GM21529 (cell line): ENCODE measurements at regions not wholly inside any gene's neighbourhood (a gene's known extent, or its start where the extent isn't known, plus 50 kb on each side); places are given as distances from the start of the nearest gene placed in this dataset.
A peak's percentile ranks its signal among the peaks of the same experiment; 100 is the strongest.
"Not testable (repeated sequence)": the region's sequence is repeated elsewhere in the genome, so short reads cannot be mapped to it uniquely, and the experiment has no call there.

Source experiments
- ATAC-seq: cut with Tn5 transposase; IDR thresholded peaks from one replicate; pipeline ENCODE4 v1.9.1; 2021; ENCODE audit not compliant: unreplicated experiment

DNA sequence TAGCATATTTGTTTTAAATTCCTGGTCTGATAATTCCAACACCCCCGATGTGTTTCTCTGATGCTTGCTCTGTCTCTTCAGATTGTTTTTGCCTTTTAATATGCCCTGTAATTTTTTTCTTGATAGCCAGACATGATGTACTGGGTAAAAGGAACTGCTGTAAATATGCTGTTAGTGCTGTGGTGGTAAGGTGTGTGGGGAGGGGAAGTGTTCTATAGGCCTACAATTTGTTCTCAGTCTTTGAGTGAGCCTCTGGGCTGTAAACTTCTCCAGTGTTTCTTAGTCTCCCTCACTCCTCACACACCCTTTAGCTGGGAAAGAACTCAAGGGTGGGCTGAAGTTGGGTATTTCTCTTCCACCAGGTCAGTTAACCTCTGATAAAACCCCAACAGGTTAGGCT lies 147.0 kb upstream of the OR4E1 start:
- no peak for ATAC-seq

DNA sequence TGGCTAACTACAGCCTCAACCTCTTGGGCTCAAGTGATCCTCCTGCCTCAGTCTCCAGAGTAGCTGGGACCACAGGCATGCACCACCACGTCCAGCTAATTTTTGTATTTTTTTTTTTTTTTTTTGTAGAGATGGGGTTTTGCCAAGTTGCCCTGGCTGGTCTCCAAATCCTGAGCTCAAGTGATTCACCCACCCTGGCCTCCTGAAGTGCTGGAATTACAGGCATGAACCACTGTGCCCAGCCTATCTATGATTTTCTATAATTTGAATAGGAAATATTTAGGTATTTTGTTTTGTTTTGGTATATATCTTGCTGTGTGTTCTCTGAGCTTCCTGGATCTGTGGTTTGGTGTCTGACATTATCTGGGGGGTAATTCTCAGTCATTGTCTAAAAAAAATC lies 146.3 kb upstream of the OR4E1 start:
- ATAC-seq, result not testable (repeated sequence)

DNA sequence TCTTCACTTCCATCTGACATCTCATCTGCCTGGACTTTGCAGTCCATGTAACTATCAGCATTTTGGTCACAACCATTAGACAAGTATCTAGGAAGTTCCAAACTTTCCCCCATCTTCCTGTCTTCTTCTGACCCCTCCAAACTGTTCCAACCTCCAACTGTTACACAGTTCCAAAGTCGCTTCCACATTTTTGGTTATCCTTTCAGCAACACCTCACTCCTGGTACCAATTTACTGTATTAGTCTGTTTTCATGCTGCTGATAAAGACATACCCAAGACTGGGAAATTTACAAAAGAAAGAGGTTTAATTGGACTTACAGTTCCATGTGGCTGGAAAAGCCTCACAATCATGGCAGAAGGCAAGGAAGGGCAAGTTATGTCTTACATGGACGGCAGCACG lies 143.4 kb upstream of the OR4E1 start:
- ATAC-seq, result not testable (repeated sequence)

DNA sequence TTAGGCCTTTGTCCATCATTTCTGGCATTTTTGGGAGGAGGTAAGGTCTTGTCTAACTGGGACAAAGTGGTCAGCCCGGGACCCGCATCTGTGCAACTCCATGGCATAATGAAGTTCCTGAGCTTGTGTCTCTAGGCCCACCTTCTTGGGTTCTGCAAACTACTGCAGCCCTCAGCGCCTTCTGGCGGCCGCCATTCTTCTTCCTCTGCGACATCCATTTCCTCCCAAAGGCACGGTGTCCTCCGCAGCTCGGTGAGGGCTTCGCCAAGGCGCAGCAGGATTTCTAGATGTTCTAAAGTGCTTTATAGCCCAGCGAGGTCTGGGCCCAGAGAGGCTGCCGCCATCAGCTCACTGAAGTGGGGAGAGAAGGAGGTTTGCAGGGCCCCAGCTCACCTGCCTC lies 134.4 kb upstream of the OR4E1 start:
- no peak for ATAC-seq

DNA sequence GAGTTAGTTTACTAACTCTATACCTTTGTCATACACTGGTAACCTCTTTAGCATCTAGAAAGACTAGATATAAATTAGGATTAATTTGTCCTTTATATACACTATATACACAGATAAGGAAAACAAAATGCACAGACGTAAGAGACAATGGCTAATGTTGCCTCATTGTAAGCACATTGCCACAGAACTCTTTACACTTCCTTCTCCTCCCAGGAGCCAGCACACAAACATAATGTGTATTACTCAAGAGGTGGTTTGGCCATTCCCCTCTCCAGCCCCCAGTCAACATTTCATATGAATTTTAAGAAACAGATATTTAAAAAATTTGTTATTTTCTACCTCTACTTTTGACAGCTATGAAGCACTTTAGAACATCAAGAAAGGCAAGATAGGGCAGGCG lies 131.4 kb upstream of the OR4E1 start:
- no peak for ATAC-seq

DNA sequence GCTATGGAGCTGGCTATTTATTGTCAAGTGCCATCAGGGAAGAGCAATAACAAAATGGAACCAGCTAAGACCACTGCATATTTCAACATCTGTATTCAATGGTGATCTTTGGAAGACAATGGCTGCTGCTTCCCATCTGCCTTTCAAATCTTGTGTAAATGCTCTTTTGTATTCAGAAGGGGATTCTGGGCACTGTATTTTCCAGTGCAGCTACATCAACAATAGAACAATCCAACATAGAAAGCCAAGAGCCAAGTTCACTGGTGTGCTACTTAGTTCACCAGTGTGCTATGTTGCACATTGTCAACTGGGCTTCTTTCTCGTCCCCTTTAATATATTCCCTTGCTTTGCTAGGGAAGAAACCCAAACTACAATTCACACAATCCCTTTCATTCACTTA lies 128.8 kb upstream of the OR4E1 start:
- ATAC-seq, result no peak

DNA sequence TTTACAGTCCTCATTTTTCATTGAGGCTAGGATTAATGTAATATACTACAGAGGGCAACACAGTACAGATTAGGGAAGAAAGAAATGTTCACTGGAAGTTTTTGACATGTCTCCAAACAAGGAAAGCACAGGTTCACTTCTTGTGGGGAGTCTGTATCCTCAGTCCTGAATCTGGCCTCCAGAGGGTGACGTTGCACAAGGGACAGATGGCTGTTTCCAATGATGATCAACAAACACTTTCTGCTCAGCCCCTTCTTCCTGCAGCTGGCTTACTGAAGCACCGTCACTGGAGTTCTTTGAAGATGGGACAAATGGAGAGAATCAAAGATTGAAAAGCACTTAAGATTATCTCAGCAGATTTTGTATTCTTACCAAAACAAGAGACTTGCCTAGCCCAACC lies 123.3 kb upstream of the OR4E1 start:
- no peak for ATAC-seq

DNA sequence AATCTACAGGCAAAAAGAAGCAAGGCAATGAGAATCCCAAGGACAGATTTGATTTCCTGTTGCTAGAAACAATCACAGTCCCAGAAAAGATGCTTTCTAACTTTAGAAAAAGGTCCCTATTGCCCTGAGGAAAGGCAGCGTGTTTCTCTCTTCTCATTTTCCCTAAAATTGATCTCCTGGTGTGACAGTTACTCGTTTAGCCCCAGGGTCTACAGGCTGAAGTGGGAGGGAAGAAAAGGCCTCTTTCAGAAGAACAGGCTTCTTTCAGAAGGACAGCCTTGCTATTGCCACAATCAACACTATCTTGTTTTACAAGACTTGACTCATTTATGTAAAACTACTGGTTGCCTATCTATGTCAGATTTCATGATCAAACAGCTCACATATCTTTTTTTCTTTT lies 121.8 kb upstream of the OR4E1 start:
- no peak for ATAC-seq

DNA sequence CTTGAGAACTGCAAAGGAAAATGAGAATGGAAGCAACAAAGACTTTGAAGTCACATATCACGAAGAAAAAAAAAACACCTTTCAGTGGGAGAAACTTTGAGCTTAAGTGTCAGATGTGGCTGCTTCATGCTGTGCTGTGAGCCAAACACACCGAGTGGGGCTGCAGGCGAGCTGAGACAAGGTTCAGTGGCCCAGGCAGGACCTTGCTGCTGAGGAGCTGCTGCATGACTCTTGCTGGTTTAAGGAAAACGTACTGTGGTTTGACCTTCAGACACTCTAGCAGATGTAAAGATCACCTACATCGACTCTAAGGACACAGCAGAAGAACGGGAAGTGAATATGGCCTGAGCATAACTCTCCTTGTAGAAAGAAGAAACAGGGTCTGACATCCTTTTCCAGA lies 118.1 kb upstream of the OR4E1 start:
- no peak for ATAC-seq

DNA sequence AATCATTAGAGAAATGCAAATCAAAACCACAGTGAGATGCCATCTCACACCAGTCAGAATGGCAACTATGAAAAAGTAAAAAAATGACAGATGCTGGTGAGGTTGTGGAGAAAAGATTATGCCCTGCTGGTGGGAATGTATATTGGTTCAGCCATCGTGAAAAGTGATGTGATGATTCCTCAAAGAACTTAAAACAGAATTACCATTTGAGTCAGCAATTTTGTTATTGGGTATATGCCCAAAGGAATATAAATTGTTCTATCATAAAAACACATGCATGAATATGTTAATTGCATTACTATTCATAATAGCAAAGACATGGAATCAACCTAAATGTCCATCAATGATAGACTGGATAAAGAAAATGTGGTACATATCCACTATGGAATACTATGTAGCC lies 115.1 kb upstream of the OR4E1 start:
- not testable (repeated sequence) for ATAC-seq

DNA sequence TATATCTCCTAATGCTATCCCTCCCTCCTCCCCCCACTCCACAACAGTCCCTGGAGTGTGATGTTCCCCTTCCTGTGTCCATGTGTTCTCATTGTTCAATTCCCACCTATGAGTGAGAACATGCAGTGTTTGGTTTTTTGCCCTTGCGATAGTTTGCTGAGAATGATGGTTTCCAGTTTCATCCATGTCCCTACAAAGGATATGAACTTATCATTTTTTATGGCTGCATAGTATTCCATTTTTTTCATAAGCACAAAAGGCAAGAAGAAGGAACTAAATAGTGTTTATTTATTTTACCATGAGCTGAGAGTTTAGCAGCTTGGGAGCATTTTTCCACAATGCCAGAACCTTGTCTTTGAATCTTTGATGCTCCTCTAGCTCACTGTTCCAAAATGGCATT lies 113.6 kb upstream of the OR4E1 start:
- ATAC-seq, result not testable (repeated sequence)

DNA sequence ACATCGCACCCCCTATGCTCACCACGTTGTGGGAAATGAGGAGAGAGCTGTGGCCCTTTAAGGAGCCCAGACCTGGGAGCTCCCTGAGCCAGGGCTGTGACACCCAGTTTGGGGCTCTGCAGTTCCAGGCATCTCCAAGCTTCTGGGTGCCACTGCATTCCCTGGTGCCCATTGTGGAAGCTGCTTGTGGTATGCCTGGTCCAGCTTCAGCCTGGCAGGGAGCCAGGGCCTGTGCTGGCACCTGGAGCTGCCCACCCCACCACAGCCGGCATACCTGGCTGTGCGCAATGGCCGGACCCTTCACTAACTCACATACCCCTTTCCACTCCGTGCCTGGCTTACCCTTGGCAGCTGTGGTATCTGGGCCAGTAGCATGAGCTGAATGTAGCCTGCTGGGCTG lies 107.9 kb upstream of the OR4E1 start:
- no peak for ATAC-seq

DNA sequence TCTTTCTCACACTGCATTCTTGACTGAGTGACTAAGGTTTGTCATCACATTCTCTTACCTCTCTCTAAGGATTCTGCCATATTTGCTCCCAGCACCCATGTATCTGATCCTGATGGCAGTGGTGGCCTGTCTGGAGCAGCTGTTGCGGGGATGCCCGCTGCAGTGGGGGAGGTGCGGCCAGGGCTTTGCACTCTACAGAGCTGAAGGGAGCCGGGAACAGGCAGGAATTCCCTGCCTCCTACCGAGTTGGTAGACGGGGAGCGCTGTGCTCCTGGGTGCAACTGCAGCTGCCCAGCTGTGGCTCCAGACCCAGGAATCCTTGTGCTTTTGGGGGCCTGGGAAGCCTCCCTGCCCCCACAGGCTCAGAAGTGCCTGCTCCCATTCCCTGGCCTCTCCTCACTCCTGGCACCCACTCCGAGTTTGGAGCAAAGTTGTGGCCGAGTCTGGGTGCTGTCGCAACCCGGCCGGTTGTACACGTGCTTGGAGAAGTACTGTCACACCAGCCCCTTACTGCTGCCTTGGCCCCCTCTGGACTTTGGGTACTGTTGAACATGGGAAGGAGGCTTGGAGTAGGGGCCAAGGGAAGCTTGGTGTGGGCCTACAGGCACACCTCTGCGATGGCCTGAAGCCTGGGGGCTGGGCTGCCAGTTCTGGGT lies 106.9 kb upstream of the OR4E1 start:
- ATAC-seq, result no peak

DNA sequence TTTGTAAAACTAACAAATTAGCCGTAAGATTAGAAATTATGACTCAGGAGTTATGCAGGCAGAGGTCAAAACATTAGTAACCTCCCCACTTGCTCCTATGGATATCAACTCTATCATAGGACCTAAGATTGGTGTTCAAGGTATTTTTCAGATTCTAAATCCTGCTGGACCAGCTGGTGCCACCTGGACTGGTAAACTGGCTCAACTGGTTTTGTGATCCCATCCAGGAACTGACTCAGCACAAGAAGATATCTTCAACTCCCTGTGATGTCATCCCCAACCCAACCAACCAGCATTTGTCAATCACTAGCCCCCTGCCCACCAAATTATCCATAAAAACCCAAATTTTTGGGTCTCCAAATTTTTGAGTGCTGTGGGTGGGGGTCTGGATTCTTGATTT lies 98.1 kb upstream of the OR4E1 start:
- no peak for ATAC-seq

DNA sequence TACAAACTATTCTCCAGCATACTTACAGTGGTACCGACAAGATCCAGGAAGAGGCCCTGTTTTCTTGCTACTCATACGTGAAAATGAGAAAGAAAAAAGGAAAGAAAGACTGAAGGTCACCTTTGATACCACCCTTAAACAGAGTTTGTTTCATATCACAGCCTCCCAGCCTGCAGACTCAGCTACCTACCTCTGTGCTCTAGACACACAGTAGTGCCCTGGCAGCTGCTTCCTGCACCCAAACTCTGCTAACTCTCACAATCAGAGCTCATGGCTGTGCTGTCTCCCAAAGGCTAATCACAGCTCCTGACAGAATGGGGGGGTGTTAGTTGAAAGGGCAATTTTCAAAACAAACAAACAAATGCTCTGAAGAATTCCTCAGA lies 95.2 kb upstream of the OR4E1 start:
- no peak for ATAC-seq

DNA sequence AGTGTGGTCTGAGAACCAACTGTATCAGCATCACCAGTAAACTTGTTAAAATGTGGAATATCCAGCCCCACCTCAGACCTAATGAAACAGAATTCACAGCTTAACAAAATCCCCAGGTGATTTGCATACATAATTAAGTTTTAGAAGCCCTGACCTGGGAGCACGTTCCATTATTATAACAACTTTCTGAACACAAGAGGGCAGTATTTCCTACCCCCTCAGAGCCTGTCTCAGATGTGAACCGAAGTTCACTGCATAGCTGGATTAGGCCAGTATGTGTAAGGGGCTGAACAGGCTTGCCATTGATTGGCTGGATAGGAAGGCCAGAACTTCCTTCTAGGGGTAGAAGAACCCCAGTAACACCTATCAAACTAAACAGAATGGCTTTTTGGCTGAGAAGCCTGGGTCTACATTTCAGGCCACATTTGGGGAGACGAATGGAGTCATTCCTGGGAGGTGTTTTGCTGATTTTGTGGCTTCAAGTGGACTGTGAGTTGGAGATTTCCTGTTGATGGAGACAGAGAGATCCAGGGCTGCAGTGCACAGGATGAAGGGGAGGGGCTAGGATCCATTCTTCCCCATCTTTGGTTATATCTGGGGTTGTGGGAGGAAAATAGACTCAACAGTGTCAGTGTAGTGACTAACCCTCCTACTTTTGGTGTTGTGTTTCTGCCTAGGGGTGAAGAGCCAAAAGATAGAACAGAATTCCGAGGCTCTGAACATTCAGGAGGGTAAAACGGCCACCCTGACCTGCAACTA lies 94.7 kb upstream of the OR4E1 start:
- ATAC-seq, result no peak

DNA sequence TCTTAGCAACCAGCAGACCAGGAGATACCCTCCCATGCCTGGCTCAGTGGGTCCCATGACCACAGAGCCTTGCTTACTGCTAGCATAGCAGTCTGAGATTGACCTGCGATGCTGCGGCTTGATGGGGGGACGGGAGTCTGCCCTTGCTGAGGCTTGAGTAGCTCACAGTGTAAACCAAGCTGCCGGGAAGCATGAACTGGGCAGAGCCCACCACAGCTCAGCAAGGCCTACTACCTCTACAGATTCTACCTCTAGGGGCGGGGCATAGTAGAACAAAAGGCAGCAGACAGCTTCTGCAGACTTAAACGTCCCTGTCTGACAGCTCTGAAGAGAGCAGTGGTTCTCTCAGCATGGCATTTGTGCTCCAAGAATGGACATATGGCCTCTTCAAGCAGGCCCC lies 86.7 kb upstream of the OR4E1 start:
- not testable (repeated sequence) for ATAC-seq

DNA sequence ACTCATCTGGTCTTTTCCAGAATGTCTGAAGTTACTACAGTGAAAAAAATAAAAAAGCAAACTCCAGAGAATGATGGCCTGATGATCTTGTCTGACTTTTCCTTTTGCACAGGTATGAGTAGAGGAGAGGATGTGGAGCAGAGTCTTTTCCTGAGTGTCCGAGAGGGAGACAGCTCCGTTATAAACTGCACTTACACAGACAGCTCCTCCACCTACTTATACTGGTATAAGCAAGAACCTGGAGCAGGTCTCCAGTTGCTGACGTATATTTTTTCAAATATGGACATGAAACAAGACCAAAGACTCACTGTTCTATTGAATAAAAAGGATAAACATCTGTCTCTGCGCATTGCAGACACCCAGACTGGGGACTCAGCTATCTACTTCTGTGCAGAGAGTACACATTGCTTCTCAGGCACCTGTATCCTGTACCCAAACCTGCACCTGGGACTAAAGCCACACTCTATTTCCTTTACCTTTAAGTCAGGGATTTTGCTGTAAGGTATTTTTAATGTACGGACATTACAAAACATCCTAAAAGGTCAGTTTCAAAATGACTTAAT lies 75.8 kb upstream of the OR4E1 start:
- no peak for ATAC-seq

DNA sequence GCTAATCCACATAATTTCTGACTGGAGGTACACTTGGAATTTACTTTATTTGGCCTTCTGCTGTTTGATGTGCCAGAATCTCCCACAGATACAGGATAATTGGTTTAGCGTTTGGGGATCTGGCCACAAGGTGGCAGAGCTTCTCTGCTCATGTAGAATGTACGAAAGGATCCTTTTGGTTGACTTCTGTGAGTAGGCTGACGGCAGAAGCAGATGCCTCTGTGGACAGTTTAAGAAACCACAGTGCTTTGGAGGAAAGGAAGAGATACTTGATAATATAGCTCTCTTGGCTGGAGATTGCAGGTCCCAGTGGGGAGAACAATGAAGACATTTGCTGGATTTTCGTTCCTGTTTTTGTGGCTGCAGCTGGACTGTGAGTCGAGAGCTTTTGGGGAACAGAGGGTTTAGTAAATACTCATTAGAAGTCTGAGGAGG lies 75.3 kb upstream of the OR4E1 start:
- ATAC-seq, result peak; percentile 51

DNA sequence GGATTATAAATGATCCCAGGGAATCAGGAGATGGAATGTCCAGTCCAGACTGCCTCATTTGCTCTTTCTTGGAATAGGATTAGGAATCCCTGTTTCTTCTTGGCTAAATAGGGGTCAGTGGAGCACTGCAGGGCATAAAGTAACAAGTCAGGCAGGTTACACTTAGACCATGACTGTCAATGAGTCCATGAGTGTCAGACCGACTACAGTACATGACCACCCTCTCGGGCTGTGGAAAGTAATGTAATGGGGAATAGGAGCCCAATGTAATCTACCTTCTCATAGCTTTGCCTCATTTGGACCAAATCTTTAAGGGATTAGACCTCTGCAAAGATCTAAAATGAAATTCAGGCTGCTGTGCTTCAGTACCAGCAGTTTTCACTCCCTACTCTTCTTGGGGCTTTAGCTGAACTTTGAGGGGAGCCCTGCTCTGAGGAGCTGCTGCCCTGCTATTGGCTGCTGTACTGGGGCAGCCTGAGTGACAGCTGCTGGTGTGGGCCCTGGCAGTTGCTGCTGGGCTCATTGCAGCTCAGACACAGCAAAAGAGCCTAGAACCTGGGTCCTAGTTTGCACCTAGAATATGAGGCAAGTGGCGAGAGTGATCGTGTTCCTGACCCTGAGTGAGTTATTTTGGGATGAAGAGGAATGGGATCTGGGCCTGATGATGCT lies 62.2 kb upstream of the OR4E1 start:
- no peak for ATAC-seq

DNA sequence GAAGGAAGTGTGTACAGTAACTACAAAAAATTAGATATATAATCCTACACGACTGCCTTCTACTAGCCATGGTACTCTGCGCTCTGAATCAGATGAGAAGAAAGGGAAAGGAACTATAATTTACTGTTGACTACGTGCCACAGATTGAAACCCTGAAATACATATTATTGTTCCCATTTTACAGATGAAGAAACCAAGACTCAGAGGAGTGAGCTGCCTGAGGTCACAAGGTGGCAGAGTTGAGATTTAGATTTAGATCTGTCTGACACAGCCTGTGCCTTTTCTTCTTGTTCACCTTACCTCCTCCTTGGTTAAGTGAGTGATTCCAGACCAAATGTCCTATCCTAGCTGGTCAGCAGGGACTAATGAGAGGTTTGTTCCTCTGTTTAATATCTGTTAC lies 61.6 kb upstream of the OR4E1 start:
- no peak for ATAC-seq

DNA sequence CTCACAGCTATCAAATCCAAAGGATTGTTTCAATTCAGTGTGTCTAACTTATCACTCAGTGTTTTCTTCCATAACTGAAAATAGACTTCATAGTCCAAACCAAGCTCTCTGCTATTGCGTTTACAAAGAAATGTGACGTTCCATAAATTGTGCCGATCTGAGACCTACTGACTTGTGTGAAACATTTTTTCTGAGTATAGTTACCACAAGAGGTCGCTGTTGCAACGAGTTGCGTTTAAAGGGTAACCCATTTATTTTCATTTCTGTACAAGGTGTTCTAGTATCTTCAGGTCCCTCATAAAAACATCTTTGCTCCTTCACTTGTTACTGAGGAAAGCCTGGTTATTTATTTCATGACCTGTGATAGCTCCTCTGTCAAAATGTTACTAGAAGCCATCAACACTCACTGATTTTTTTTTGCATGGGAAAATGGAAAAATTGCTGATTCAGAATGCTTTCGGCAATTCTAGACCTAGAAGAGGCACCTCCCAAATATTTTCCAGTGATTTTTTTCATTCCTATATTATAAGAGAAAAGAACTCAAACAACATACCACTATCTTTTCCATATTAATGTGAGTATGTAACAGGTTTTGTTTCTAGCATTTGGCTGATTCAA lies 60.9 kb upstream of the OR4E1 start:
- no peak for ATAC-seq
